ENCODE measurements at regions not wholly inside any gene's neighbourhood (a gene's known extent, or its start where the extent isn't known, plus 50 kb on each side); places are given as distances from the start of the nearest gene placed in this dataset.
"Not testable (repeated sequence)": the region's sequence is repeated elsewhere in the genome, so short reads cannot be mapped to it uniquely, and the experiment has no call there.

DNA sequence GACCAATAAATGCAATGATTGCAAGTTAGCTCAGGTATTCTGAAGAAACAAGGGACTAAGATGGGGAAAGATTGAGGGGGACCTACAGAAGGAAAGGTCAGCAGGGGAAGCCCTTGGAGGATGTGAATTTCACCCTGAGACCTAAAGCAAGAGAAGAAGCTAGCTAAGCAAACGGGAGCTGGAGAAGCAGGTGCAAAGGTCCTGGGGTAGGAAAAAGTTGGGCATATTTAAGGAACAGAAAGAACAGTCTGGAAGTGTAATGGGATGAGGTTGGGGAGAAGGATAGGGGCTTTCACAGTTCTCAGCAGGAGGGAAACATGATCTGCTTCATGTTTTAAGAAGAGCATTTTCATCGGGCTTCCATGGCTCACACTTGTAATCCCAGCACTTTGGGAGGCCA, 89.7 kb upstream of the SLC45A1 start:
- DNase-seq (ENCODE audit: low read depth, low spot score) = no peak

- not testable (repeated sequence) for DNase-seq (ENCODE audit: low read depth, low spot score)
Measured at GRCh38 chr1:8227674-8228073, 90.2 kb upstream of the SLC45A1 start.

- no peak for DNase-seq (ENCODE audit: low read depth, low spot score)
Measured at GRCh38 chr1:8226747-8227146, 91.2 kb upstream of the SLC45A1 start.

GRCh38 chr1:8226024-8226423, 91.9 kb upstream of the SLC45A1 start:
- DNase-seq (ENCODE audit: low read depth, low spot score) = not testable (repeated sequence)

DNA sequence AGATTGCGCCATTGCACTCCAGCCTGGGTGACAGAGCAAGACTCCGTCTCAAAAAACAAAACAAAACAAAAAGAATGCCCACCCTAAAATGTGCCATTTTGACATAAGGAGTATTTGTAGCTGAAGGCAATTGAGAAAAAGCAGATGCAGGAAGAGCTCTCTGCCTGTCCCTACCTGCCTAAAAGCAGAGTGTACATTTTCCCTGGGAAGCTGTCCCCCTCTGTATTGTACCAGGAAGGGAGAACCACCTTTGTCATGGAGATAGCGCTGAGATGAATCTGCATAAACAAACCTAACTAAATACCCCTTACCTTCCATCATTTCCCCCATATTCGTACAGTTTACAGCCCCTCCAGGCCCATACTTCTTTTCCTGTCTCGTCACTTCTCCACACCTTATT, 94.4 kb upstream of the SLC45A1 start:
- DNase-seq (ENCODE audit: low read depth, low spot score) = no peak

- DNase-seq (ENCODE audit: low read depth, low spot score) = no peak
Measured at GRCh38 chr1:8222789-8223188, 95.1 kb upstream of the SLC45A1 start.

GRCh38 chr1:8219530-8219929, 98.4 kb upstream of the SLC45A1 start:
- no peak for DNase-seq (ENCODE audit: low read depth, low spot score)

DNA sequence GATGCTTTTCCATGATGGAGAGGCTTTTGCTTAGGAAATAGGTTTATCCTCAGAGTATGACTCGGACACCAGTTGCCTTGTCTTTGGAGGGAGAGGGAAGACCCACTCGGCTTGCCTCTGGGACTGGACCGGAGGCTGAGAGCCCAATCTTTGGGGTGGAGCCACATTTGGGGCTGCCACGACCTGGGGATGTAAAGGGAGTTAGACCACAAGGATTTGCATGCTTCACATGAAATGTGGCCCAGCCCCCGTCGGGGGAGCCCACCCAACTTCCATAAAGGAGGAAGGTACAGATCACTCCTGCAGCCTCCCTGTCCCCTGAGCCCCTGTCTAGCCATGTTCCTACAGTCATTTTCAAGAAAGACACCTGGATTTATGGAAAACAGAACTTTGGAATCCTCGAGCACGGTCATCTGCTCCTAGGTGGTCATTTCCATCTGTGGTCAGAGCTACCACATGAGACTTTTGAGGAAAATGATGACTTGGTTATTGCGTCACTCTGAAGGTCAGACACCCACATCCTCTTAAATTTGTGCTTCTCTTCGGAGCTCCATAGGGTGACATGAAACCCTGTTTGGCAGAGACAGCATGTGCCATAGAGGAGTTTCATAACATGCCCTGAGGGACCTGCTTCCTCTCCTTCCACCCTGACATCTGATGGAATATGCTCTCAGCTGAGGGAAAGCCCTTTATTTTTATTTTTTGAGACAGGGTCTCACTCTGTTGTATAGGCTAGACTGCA, 99.4 kb upstream of the SLC45A1 start:
- no peak for DNase-seq (ENCODE audit: low read depth, low spot score)

- no peak for DNase-seq (ENCODE audit: low read depth, low spot score)
Measured at GRCh38 chr1:8217809-8218208, 100.1 kb upstream of the SLC45A1 start.

DNA sequence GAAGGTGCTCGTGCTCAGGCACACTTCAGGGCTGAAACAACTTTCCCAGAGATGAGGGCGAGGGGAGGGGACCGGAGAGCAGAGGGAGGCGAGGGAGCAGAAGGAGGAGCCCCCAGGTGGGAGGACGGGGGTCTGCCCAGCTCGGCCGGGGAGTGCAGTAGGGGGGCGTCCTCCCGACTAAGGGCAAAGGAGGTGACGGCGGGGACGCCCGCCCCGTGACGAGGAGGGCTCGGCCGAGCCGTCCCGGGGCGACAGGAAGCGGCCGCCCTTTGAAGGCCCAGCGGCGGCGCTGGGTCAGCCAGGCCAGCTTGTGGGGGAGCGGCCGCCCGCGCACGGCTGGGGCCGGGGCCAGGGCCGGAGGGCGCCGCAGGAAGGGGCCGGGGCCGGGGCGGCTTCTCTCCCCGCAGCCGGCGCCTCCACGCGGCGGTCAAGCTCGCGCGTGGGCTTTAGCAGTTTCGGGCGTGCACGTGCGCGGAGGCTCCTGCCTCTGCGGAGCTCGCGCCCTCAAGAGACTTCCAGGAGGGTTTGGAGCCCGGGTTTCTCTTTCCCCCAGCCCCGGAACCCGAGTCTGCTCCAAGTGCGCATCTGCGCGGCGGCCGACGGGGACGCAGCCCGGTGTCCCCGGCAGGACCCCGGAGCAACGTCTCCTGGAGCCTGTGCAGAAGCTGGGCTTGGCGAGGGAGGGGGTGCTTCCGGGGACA, 100.8 kb upstream of the SLC45A1 start:
- no peak for DNase-seq (ENCODE audit: low read depth, low spot score)

- DNase-seq (ENCODE audit: low read depth, low spot score) = no peak
Measured at GRCh38 chr1:8216005-8216404, 101.9 kb upstream of the SLC45A1 start.

DNA sequence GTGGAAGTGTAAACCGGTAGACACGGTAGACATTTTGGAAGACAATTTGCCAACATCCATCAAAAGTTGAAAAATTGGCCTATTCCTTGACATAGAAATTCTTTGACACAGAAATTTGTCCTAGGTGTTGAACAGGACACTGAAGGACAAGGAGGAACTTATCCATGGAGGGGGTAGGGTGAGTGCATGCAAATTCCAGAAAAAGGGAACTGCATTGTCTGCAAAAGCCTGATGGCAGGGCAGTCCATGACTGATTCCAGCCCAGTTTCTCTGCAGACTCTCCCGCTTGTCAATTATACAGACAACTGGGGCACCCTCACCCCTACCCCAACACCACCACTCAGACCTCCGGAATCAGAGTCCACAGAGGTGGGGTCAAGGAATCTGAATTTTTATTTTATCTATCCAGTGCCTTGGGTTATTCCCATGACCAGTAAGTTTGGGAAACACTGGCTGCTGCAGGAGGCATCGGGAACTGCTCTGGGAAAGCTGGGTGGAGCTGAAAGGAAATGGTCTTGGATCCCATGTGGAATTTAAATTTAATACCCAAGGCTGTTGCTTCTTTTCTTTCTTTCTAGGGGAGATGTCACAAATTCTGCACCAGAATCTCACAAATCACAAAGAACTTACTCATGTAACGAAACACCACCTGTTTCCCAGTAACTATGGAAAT, 103.3 kb upstream of the SLC45A1 start:
- no peak for DNase-seq (ENCODE audit: low read depth, low spot score)

DNA sequence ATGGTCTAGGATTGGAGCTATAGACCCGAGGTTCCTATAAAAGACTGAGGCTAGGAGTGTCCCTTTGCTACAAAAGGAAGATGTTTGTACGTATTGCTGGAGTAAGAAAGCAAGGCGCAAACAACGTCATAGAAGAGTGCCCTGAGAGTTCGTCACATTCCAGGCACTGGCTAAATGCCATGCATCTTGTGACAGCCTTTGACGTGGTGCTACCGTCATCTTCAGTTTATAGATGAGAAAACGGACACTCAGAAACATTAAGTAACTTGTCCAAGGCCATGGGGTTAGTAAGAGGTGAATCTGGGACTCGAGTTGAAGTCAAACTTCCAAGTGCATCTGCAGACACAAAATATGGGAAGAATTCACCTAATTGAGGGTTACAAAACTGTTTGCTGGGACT, 104.2 kb upstream of the SLC45A1 start:
- no peak for DNase-seq (ENCODE audit: low read depth, low spot score)

DNA sequence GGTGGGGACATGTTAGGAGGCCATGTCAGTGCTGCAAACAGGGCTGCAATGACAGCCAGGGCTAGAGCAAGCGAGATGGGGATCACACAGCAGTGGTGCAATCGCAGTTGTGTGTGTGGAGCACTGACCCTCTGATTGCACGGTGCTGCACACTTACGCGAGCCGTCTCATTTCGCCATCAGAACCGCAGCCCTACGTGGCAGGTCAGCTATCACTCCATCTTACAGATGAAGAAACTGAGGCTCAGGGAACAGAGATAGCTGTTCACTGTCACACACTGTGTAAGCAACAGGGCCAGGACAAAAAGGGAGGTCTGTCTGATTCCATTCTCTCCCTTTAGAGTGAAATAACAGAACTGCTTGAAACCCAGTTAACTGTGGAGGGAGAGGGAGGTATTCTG, 104.8 kb upstream of the SLC45A1 start:
- DNase-seq (ENCODE audit: low read depth, low spot score) = no peak

GRCh38 chr1:8212580-8213031, 105.3 kb upstream of the SLC45A1 start:
- no peak for DNase-seq (ENCODE audit: low read depth, low spot score)

GRCh38 chr1:8211883-8212579, 105.9 kb upstream of the SLC45A1 start:
- peak; percentile 67 for DNase-seq (ENCODE audit: low read depth, low spot score)

GRCh38 chr1:8211251-8211882, 106.5 kb upstream of the SLC45A1 start:
- no peak for DNase-seq (ENCODE audit: low read depth, low spot score)

DNA sequence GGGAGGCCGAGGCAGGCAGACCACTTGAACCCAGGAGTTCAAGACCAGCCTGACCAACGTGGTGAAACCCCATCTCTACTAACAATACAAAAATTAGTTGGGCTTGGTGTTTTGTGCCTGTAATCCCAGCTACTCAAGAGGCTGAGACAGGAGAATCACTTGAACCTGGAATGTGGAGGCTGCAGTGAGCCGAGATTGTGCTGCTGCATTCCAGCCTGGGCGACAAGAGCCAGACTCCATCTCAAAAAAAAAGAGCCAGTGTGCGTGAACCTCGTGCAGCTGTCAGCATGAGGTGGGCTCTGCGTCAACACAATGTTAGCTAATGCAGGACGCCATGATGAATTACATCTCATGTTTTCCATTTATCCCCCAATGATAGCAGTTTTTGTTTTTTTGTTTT, 110.7 kb upstream of the SLC45A1 start:
- DNase-seq (ENCODE audit: low read depth, low spot score) = no peak

DNA sequence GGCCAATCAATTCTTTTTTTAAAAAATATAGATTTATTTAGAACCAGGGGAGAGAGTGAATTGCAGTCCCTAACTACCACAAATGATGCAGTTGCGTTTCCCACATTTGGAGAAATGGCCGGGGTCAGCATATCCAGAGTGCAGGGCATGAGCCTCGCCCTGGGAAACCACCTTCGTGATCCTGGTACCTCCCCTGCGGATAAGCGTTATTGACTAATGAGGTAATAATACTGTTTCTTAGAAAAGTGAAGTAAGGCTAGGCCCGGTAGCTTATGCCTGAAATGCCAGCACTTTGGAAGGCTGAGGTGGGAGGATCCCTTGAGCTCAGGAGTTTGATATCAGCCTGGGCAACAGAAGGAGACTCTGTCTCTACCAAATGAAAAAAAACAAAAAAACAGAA, 111.5 kb upstream of the SLC45A1 start:
- no peak for DNase-seq (ENCODE audit: low read depth, low spot score)

DNA sequence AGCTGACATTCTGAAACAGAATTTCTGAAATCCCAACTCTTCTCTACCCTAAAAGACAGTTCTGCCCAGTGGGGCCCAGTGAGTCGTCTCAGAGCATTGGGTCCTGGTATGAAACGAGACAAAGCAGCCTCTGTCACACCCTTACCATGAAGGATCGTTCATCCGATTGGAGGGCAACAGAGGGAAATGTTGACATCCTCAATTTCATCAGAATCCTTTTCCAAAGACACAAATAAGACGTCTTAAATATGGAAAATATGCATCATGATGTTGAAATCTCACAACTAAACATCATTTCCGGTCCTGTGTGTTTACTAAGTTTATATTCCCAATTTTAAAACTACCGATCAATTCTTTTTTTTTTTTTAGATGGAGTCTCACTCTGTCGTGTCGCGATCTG, 112.1 kb upstream of the SLC45A1 start:
- DNase-seq (ENCODE audit: low read depth, low spot score) = no peak

- DNase-seq (ENCODE audit: low read depth, low spot score) = no peak
Measured at GRCh38 chr1:8204826-8205225, 113.1 kb upstream of the SLC45A1 start.

DNA sequence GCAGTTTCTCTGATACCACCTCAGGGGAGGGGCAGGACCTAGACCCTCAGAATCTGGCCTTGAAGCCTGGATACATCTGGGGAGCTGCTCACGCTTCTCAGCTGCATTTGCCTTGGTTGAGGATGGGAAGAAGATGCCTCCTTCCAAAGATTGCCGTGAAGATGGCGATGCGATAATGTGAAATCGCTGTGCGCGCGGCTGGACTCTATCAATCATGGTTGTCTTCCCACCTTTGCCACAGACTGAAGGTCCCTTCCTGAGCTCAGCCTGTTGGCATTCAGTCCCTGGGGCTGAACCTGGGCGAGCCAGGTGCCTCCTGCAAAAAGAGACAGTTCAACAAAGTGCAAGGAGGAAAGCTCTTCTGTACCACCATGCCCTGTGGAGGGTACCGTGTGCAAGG, 114.4 kb upstream of the SLC45A1 start:
- DNase-seq (ENCODE audit: low read depth, low spot score) = no peak

All from smooth muscle cell of the brain vasculature (primary cell).